Spleen (tissue), 11 donors: ENCODE measurements at regions not wholly inside any gene's neighbourhood (a gene's known extent, or its start where the extent isn't known, plus 50 kb on each side); places are given as distances from the start of the nearest gene placed in this dataset.

Experiments used
- DNase-seq: peaks from one replicate; pipeline ENCODE4 v3.0.0-alpha.2; 2020
- H3K27ac ChIP-seq, 8 donors: fragments of 200-600 bp; sonication (generic) in 7 of 8; 1 replicate in 4 of 8; 2 replicates in 4 of 8; pipeline versions ENCODE4 v1.5.0 to v1.8.0; 2016 to 2021; ENCODE audit warnings: inconsistent platforms in 4 of 8, mild to moderate bottlenecking in 4 of 8, moderate library complexity in 1 of 8
- H3K27me3 ChIP-seq, 7 donors: fragments of 200-600 bp; sonication (generic) in 6 of 7; replicated peaks in 1 of 7; 1 replicate in 4 of 7; 2 replicates in 3 of 7; pipeline versions ENCODE4 v1.5.0 to v1.8.0; 2016 to 2021; ENCODE audit warnings: inconsistent platforms in 3 of 7, mild to moderate bottlenecking in 1 of 7
- H3K36me3 ChIP-seq, 6 donors: fragments of 200-600 bp; sonication (generic) in 5 of 6; 1 replicate in 4 of 6; 2 replicates in 2 of 6; pipeline versions ENCODE4 v1.5.0 to v1.8.0; 2016 to 2021; ENCODE audit warnings: inconsistent platforms in 2 of 6
- H3K4me1 ChIP-seq, 6 donors: fragments of 200-600 bp; sonication (generic) in 5 of 6; 1 replicate in 3 of 6; 2 replicates in 3 of 6; pipeline versions ENCODE4 v1.5.0 to v1.8.0; 2016 to 2021; ENCODE audit warnings: inconsistent platforms in 3 of 6
- H3K4me3 ChIP-seq, 8 donors: fragments of 200-600 bp; sonication (generic) in 7 of 8; 1 replicate in 4 of 8; 2 replicates in 4 of 8; pipeline versions ENCODE4 v1.5.0 to v1.8.0; 2016 to 2021; ENCODE audit warnings: inconsistent platforms in 4 of 8, mild to moderate bottlenecking in 4 of 8, moderate library complexity in 2 of 8
- H3K9me3 ChIP-seq, 8 donors: fragments of 200-600 bp; sonication (generic) in 7 of 8; 1 replicate in 4 of 8; 2 replicates in 4 of 8; pipeline versions ENCODE4 v1.5.0 to v1.8.0; 2016 to 2021; ENCODE audit warnings: inconsistent platforms in 4 of 8
- CTCF ChIP-seq, 11 experiments: fragments of 200-600 bp in 7 of 11; fragments of 450-650 bp in 4 of 11; sonication (generic) in 4 of 11; IDR thresholded peaks in 8 of 11; conservative IDR thresholded peaks in 3 of 11; 1 replicate in 7 of 11; 2 replicates in 4 of 11; pipeline versions ENCODE4 v1.4.0 to v1.8.0; 2016 to 2021; ENCODE audit warnings: antibody characterized with exemption in 11 of 11, inconsistent platforms in 4 of 11, mild to moderate bottlenecking in 1 of 11
- POLR2A ChIP-seq, 3 donors: fragments of 450-650 bp; IDR thresholded peaks; one replicate each; pipeline ENCODE4 v1.5.1; 2017; ENCODE audit warnings: antibody characterized with exemption in 3 of 3, mild to moderate bottlenecking in 1 of 3
- POLR2AphosphoS5 ChIP-seq, 3 donors: sonication (generic); formaldehyde crosslinking; IDR thresholded peaks; one replicate each; pipeline ENCODE4 v1.5.1; 2017; ENCODE audit warnings: antibody characterized with exemption in 3 of 3
- WGBS, 5 donors: extraction: QIAGEN DNeasy Blood & Tissue Kit in 3 of 5; methylation state at CpG; one replicate each; pipeline versions ENCODE4 v1.1.5 to v1.1.7; 2013 to 2018; 5-methylcytosine and 5-hydroxymethylcytosine counted together
- intact Hi-C: fragments of 100-400 bp; cut with DNase I; formaldehyde crosslinking; loops from one replicate; pipeline ENCODE4 v1.15.0; 2023; ENCODE audit warnings: low total_unique reads
- donor health status: healthy with polysubstance abuse.
- donor health status: DM: no; HTN: no; CAD: no; lungs with moderate emphysema.
- donor health status: DM: no; HTN: no; CAD: no.
- donor health status: Bipolar disorder and iron deficiency.
- donor health status: healthy.
- donor health status: DM: no; HTN: no; CAD: no.
- donor health status: DM: yes; HTN: yes; CAD: no.

DNA sequence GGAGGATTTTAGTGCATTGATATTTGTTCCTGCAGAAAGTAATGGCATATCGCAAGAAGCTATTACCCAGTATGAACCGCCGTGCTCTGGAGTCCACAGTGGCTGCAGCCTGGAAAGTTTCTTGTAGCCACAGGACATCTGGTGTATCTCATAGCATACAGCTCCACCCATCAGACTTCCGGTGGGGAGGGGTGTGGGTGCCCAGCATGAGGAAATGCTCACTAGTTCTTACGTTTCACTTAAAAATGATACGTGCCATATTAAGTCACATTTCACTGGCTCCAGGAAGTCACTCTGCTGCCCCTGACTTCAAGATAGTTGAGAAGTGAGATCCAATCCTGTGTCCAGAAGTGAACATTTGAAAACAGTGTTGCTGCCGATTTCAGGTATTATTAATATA lies 990.4 kb downstream of the GBE1 start:
- no peaks in the 10 kb centered on the region for H3K4me1 ChIP-seq
- DNase-seq, result no peak
- no peak overlapping the region for H3K4me3 ChIP-seq
- H3K27ac ChIP-seq, result no peak overlapping the region
- WGBS, 5 donors, result 57 to 69% (median 59%) methylated on average over 7 of the region's 7 CpGs
- H3K36me3 ChIP-seq, result no peaks in the 10 kb centered on the region
- intact Hi-C loops, result no loop called here
- no peak for TF ChIP-seq POLR2A (IDR thresholded peaks at IDR 0.05)
- no peak for TF ChIP-seq CTCF (IDR thresholded peaks at IDR 0.05 in 8 of 11, conservative IDR thresholded peaks at IDR 0.05 in 3 of 11)
- TF ChIP-seq POLR2AphosphoS5 (IDR thresholded peaks at IDR 0.05), result no peak
- H3K9me3 ChIP-seq, result peaks cover 0 to 15% (median 5%) of the 10 kb centered on the region in 8 donors
- H3K27me3 ChIP-seq, result no peaks in the 10 kb centered on the region

GRCh38 chr3:80770106-80771074 lies 991.1 kb downstream of the GBE1 start:
- no peak for TF ChIP-seq CTCF (IDR thresholded peaks at IDR 0.05 in 8 of 11, conservative IDR thresholded peaks at IDR 0.05 in 3 of 11)
- no peak for TF ChIP-seq POLR2AphosphoS5 (IDR thresholded peaks at IDR 0.05)
- TF ChIP-seq POLR2A (IDR thresholded peaks at IDR 0.05), result no peak
- Histone ChIP-seq H3K36me3 (no peaks in the 10 kb centered on the region), H3K4me1 (no peaks in the 10 kb centered on the region), H3K9me3 (peaks cover 0 to 15% (median 3%) of the 10 kb centered on the region in 8 donors), H3K4me3 (no peak overlapping the region), H3K27me3 (no peaks in the 10 kb centered on the region), H3K27ac (no peak overlapping the region)
- 89 to 95% (median 93%) methylated on average over 45 to 56 of the region's 61 CpGs for WGBS, 5 donors
- intact Hi-C loops, result no loop called here
- no peak for DNase-seq

DNA sequence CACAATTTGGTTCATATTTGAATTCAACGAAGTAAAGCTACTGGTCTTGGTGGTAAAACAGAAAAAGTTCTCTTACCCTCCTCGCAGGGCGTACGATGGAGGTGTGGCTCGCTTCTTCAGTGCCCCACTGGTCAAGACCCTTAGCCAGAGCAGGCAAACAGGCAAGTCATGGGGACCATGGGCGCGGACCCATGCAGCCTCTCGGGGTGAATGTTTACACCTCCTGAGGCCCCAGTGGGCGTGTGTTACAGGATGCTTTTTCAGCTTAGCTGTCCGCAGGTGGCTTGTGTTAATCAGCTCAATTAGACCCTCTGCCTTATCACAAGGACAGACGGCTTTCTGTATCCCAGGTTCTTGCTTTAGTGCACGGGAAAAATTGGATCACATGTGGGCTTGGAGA lies 991.8 kb downstream of the GBE1 start:
- no peaks in the 10 kb centered on the region for H3K36me3 ChIP-seq
- intact Hi-C loops, result no loop called here
- WGBS, 5 donors, result 86 to 91% (median 88%) methylated on average over 11 to 12 of the region's 12 CpGs
- no peaks in the 10 kb centered on the region for H3K27me3 ChIP-seq
- H3K4me3 ChIP-seq, result no peak overlapping the region
- H3K9me3 ChIP-seq, result peaks cover 0 to 15% (median 3%) of the 10 kb centered on the region in 8 donors
- TF ChIP-seq POLR2AphosphoS5 (IDR thresholded peaks at IDR 0.05) (no peak), POLR2A (IDR thresholded peaks at IDR 0.05) (no peak), CTCF (IDR thresholded peaks at IDR 0.05 in 8 of 11, conservative IDR thresholded peaks at IDR 0.05 in 3 of 11) (no peak)
- H3K4me1 ChIP-seq, result no peaks in the 10 kb centered on the region
- DNase-seq, result no peak
- H3K27ac ChIP-seq, result no peak overlapping the region

DNA sequence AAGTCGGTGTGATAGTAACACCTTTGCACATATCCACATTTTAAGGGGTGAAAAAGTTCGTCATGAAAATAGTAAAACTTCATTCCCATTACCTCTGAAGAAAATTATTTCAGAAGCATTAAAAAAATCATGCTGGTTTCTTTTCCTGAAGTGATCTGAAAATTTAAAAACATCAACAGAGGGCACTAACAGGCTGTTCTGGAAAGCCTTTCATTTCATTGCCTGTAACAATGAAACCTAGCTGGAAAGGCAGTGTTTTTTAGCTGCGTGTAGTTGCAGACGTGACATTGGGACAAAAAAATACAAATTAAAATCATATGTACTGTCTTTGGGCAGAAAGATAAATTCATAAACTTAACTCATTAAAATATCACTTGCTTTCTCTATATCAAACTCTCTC lies 993.8 kb downstream of the GBE1 start:
- Histone ChIP-seq H3K27me3 (no peaks in the 10 kb centered on the region), H3K27ac (no peak overlapping the region), H3K9me3 (peaks cover 0 to 16% (median 3%) of the 10 kb centered on the region in 8 donors), H3K36me3 (no peaks in the 10 kb centered on the region), H3K4me3 (no peak overlapping the region), H3K4me1 (no peaks in the 10 kb centered on the region)
- DNase-seq, result no peak
- no peak for TF ChIP-seq POLR2A (IDR thresholded peaks at IDR 0.05)
- no peak for TF ChIP-seq CTCF (IDR thresholded peaks at IDR 0.05 in 8 of 11, conservative IDR thresholded peaks at IDR 0.05 in 3 of 11)
- TF ChIP-seq POLR2AphosphoS5 (IDR thresholded peaks at IDR 0.05), result no peak
- intact Hi-C loops, result no loop called here
- 60 to 75% (median 68%) methylated on average over 4 of the region's 4 CpGs for WGBS, 5 donors
